GM18907 (cell line): ENCODE measurements at regions not wholly inside any gene's neighbourhood (a gene's known extent, or its start where the extent isn't known, plus 50 kb on each side); places are given as distances from the start of the nearest gene placed in this dataset.

Source experiments
- ATAC-seq: cut with Tn5 transposase; IDR thresholded peaks from one replicate; pipeline ENCODE4 v1.9.1; 2021; ENCODE audit warnings: mild to moderate bottlenecking, moderate library complexity; ENCODE audit not compliant: unreplicated experiment

- no peak for ATAC-seq
Measured at GRCh38 chr3:21801631-21802030, 50.6 kb upstream of the ZNF385D start.

DNA sequence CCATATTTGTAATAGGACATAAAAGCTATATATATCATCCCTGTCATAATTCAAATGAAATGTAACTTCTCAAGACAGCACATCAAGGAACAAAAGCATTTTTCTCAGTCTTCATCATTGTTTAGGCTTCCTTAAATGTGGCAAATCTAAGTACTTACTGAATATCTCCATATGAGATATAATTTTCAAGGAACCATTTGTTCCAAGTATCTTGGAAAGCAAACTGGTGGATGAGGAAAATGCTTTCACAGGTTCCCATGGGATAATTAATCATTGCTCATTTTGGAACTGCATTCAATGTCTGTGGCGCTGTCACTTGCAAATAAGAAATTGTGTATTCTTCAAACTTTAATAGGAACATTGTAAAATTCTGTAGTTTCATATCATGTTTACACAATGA is 52.6 kb upstream of the ZNF385D start:
- ATAC-seq, result no peak

DNA sequence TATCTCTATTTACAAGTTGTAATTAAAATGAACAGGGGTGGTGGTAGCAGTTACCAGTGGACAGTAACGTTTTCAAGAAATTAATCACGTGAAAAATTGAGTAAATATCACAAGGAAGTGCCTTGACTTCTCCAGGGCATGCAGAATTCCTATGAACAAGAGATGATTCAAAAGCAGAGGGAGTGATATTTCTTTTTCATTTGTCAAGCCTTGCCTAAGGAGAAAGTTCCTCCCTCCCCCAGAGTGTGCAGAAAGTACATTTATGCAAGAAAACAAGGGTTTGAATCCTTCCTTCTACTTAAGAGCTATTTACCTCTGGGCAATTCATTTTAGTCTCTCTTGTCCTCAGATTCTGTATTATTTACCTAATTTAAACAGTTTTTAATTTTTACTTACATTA is 53.3 kb upstream of the ZNF385D start:
- no peak for ATAC-seq

- no peak for ATAC-seq
Measured at GRCh38 chr3:21806733-21807132, 55.7 kb upstream of the ZNF385D start.

- no peak for ATAC-seq
Measured at GRCh38 chr3:21825684-21826083, 74.7 kb upstream of the ZNF385D start.

GRCh38 chr3:21826416-21826815 is 75.4 kb upstream of the ZNF385D start:
- ATAC-seq, result no peak

GRCh38 chr3:21830541-21830940 is 79.5 kb upstream of the ZNF385D start:
- ATAC-seq, result no peak

GRCh38 chr3:21835264-21835663 is 84.3 kb upstream of the ZNF385D start:
- ATAC-seq, result no peak

GRCh38 chr3:21836227-21836626 is 85.2 kb upstream of the ZNF385D start:
- no peak for ATAC-seq

DNA sequence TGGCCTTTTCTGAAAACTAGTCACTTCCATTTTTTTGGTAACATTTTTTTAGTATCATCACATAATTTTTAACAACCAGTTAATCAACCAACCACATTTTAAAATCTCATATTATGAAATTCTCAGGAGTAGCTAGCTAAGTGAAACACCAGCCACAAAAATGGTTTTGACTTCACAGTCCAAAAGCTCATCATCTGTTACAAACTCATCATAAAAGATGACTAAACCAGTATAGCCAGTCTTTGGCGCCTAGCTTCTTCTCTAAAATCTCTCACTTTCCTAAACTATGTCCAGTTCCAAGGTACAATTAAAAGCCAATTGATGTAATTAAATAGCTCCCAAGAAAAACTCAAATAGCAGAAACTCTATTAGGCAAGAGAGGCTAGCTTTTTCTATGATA is 88.2 kb upstream of the ZNF385D start:
- ATAC-seq, result no peak

- no peak for ATAC-seq
Measured at GRCh38 chr3:21839592-21839991, 88.6 kb upstream of the ZNF385D start.

- ATAC-seq, result no peak
Measured at GRCh38 chr3:21847005-21847404, 96.0 kb upstream of the ZNF385D start.

- no peak for ATAC-seq
Measured at GRCh38 chr3:21859124-21860081, 108.4 kb upstream of the ZNF385D start.

GRCh38 chr3:21860082-21860475 is 109.1 kb upstream of the ZNF385D start:
- ATAC-seq, result no peak

GRCh38 chr3:21860657-21861056 is 109.6 kb upstream of the ZNF385D start:
- no peak for ATAC-seq

DNA sequence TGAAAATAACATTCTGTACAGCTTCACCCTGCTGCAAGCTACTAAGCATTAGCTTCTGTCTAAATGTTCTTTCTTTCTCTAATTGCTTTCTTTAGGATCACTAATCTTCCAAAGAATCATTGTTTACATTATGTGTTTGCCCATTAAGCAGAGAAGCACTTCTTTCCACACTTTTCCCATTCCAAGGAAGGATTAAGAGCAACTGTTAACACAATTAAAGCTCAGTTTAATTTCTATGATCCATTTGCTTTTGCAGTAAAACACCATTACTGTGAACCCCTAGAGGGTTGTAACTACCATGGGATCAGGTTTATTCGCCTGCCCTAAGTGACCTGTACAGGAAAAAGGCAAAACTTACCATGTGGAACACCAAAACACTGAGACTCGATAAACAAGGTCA is 125.8 kb upstream of the ZNF385D start:
- ATAC-seq, result no peak

- no peak for ATAC-seq
Measured at GRCh38 chr3:21877214-21877754, 126.3 kb upstream of the ZNF385D start.

DNA sequence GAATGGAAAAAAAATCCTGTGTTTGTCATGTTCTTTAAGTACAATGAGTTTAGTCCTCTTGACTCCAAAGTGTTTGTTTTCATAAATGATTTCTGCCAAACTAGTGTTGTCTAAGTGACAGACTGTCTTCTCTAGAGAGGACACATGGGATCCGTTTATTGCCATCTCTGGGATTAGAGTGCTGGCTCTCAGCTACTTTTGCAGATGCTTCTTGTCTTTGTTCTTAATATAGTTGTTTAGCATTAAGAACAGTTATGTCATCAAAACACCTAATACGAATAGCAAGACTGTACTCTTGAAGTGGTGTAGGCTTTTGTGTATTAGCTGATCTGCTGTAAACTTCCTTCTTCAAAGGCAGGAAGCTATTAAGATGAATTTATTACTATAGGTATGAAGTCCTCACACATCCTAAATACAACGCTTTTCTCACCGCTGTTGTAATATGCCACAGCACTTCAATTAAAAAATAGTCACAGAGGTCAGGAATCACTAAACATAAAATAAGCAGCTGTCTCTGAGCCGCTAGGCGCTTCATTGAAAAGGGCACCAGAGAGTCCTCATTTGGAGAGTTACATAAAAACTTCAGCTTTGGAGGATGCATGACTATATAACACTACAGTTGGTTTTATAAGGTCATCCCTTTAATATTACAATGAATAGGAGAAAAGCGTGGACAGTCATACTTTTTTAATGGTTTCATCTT is 128.3 kb upstream of the ZNF385D start:
- no peak for ATAC-seq

DNA sequence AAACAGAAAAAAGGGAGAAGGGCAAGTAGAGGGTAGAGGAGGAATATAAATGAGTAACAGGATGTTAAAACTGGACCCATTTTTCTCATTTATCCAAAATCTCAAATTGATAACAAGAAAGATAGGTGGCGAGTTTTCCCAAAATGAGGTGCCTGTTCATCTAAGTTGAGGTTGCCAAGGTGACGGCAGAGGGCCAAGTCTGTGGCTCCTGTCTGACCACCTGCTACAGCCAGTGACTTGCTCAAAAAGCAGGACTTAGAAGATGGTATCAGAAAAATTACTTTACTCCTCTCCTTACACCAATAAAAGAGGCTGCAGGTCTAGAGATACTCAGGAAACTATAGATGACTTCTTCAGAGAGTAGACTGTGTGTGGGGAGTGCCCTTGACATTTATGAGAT is 137.6 kb upstream of the ZNF385D start:
- no peak for ATAC-seq

DNA sequence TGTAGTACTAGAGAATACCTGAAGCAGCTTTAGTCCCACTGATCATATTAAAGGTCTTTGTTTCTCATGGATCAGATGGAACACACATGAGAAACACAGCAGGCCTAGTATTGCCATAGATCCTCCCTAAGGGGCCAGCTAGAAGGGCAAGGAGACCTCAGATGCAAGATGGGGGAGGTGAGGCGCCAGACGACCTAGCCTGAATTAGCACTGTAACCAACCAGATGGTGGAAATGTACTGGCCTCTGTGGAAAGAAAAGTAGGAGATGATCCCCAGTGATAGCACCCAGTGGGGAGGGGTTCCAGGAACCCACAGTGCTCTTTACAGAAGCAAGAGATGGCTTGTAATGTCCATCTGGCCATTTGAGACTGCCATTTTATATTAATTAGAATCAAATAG is 138.2 kb upstream of the ZNF385D start:
- no peak for ATAC-seq

DNA sequence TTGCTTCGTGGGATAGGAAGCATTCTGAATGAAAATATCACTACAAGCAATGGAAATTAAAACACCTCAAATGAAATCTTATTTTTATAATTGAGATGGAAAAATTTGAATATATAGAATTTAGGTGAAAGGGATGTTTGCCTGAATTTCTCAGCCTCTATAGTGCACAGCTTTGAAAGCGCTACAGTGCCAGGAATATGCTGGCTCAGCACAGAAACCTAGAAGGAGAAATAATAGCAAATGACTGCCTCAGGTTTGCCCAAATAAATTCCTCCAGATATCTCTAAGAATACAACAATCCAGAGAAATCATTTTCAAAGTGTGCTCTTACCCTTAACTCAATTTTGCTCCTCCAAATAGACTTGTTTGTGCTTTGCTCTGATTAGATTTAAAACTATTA is 141.1 kb upstream of the ZNF385D start:
- ATAC-seq, result no peak

GRCh38 chr3:21893242-21893641 is 142.2 kb upstream of the ZNF385D start:
- ATAC-seq, result no peak
